Right kidney (tissue), 1 donor: ENCODE measurements at regions not wholly inside any gene's neighbourhood (a gene's known extent, or its start where the extent isn't known, plus 50 kb on each side); places are given as distances from the start of the nearest gene placed in this dataset.

ENCODE experiments used
- DNase-seq: peaks from one replicate; pipeline ENCODE4 v3.0.0-alpha.2; 2016

- no peak for DNase-seq
Measured at GRCh38 chr11:106333678-106334077, 256.2 kb downstream of the AASDHPPT start.

DNA sequence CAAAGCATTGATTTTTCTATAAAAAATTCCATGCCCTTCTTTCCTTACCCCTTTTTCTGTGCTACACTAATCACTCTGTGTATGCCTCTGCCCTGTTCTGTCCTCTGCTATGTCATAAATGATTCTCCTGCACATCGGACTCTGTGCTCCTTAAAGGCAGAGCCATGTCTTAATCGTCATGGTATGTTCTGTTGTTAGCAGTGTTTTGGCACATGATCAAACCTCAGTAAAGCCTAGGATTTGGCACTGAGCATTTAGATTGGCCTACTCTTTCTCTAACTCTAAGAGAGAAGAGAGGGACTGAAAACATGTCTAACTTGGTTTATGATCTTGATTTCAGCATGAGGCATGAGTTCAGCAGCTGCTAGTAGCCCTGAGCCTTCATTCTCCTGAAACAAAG, 266.9 kb downstream of the AASDHPPT start:
- no peak for DNase-seq

GRCh38 chr11:106344966-106345365, 267.5 kb downstream of the AASDHPPT start:
- DNase-seq = no peak

GRCh38 chr11:106353031-106353430, 275.6 kb downstream of the AASDHPPT start:
- no peak for DNase-seq

DNA sequence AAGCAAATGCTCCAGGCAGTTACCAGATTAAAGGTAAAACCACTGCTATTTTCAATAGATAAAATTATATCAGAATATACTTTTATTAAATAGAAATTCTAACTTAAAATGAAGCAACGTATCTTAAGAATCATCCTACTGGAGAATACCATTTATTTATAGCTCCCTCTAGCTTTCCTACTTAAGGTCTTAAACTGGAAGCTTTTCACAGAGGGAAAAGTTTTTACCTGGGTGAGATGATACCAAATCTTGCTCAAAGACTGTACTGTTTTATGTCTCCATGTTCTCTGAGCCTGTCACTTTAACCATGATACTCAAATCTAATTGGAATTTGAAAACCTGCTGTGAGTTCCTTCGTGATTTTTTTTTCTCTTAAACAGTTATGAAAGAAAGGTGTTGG, 291.8 kb downstream of the AASDHPPT start:
- DNase-seq = no peak

DNA sequence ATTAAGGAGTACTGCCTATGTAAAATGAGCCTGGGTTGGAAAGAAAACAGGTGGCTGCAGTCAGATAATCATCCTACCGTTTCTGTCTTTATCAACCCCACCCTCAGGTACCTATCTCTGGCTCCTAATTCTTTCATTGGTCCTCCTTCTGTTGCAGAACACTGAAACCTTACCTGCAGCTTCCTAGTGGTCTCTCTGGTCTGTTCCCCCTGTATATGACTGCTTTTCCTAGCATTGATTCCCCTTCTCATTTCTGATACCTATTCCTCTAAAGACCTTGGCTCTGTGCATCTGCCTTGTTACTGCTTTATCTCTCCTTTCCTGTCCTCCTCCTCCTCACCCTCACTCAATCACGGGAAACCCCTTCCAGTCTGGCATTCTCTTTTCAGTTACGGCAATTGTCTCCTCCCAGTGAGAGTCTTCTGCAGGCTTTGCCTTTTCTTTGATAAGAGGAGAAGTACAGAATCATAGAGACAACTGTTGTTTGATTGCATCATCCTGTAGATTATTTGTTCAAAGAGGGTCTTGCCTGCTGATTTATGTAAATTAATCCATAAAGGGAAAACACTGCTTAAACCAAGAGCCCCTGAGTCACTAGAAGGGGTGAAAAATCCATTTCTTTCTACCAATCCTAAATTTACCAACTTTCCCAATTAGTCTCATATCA, 301.2 kb downstream of the AASDHPPT start:
- no peak for DNase-seq

GRCh38 chr11:106379265-106379664, 301.8 kb downstream of the AASDHPPT start:
- DNase-seq = no peak

- no peak for DNase-seq
Measured at GRCh38 chr11:106379712-106380111, 302.2 kb downstream of the AASDHPPT start.

DNA sequence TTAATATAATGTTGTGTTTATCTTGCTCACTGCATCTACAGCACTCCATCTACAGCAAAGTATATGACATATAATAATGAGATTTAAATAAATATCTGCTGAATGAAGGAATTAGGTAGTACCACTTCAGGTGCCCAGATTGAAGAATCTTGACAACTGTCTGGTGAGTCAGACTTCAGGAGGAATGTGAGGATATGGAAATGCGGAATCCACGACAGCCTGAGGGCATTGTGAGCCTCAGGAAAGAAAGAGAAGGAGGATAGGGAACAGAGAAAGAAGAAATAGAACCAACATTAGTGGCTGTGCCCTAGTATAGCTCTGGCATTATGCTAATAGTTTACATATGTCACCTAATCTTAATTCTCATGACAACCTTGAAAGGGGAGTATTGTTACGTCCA, 304.4 kb downstream of the AASDHPPT start:
- no peak for DNase-seq

DNA sequence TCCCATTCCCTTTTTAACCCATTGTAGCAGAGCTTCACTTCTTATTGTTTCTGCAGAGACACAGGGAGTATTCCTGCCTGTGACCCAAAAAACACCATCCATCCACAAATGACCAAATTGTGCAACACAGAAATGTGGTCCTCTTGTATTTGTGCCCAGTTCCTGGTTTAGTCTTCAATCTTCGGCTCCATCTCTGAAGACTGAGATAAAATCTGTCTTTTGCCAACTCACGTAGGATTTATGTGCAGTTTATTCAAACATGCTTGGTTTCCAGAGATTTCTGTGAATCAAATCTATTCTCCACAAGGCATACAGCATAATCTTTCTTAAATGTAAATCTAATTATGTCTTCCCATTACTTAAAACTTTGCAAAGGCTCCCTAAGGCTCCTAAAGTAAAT, 307.0 kb downstream of the AASDHPPT start:
- DNase-seq = no peak

- DNase-seq = no peak
Measured at GRCh38 chr11:106386519-106386918, 309.1 kb downstream of the AASDHPPT start.

DNA sequence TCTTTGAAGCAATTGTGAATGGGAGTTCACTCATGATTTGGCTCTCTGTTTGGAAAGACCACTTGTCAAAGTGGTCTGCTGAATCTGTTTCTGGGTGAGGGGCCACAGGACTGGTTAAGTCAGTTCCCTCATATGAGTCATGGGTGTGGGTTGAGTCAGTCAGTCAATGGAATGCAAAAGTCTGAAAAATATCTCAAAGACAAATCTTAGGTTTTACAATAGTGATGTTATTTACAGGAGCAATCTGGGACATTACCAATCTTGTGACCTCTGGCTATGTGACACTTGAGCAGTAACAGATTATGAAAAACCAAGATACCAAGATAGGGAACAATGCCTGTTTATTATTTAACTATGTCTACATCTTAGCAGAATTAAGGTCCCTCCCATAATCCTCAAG, 311.6 kb downstream of the AASDHPPT start:
- no peak for DNase-seq

DNA sequence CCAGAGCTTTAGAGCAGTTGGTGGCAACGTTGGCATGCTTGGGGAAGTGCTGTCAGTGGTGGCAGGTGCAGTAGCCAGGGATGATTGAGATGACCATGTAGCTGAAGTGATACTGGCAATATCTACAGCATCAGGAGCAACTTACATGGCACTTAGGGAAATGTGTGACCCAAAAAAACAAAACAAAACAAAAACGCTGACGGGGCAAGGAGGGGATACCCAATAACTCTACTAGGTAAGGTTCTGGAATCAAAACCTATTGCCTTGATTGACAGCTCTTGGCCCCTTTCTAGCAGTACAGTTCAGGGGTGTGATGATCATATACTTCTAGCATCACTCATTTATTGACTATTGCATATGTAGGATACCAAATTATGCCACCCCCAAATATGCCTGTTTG, 312.6 kb downstream of the AASDHPPT start:
- DNase-seq = no peak

GRCh38 chr11:106391771-106392420, 314.4 kb downstream of the AASDHPPT start:
- no peak for DNase-seq

- no peak for DNase-seq
Measured at GRCh38 chr11:106395716-106396349, 318.4 kb downstream of the AASDHPPT start.

- peak; percentile 2 for DNase-seq
Measured at GRCh38 chr11:106397787-106398501, 320.5 kb downstream of the AASDHPPT start.

DNA sequence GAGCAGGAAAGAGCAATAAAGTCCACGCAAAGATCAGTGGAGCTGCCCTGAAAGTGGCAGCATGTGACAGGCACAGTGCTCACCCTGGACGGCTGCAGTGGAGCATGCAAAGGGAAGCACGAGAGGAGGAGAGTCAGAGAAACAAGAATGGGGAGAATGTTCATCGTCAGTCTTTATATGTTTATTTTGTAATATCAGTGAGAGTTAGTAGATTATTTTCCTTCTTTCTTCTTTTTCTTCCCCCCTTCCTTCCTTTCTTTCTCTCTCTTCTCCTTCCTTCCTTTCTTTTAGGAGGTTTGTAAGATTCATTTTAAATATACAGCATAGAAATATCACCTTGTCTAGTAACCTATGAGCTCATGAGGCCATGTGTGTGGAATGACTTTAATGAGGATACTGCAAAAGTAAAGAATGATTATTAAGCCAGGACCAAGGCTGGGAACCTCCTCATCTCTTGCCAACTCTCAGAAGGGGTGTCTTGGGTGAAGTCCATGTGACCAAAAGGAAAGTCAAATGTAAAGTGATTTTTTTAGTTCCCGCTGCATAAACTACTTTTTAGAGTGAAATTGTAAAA, 321.1 kb downstream of the AASDHPPT start:
- DNase-seq = no peak

GRCh38 chr11:106399076-106399511, 321.6 kb downstream of the AASDHPPT start:
- DNase-seq = no peak

- no peak for DNase-seq
Measured at GRCh38 chr11:106399624-106400023, 322.2 kb downstream of the AASDHPPT start.

- DNase-seq = no peak
Measured at GRCh38 chr11:106400949-106401570, 323.6 kb downstream of the AASDHPPT start.

- no peak for DNase-seq
Measured at GRCh38 chr11:106403751-106404150, 326.3 kb downstream of the AASDHPPT start.

DNA sequence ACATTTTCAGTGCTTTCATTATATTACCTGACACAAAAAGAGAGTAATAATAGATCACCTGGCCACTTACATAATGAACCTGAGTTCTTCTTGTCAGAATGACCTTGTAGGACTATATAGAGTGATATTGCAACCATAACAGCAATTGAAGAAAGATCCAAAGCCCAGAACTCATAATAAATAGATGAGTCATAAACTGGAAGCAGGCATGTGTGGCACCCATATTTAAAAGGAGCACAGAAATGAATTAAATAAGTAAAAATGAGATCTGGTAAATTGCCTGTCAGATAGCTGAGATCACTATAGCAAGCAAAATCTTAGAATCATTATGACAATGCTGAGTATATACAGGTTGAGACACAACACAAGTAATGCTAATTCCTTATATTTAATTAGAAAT, 331.8 kb downstream of the AASDHPPT start:
- DNase-seq = no peak
